Kidney epithelial cell (primary cell): ENCODE measurements at regions not wholly inside any gene's neighbourhood (a gene's known extent, or its start where the extent isn't known, plus 50 kb on each side); places are given as distances from the start of the nearest gene placed in this dataset.

Source experiments
- DNase-seq: peaks from one replicate; pipeline ENCODE4 v3.0.0-alpha.2; 2010; ENCODE audit warnings: low read depth
- H3K27me3 ChIP-seq: 2 replicates; pipeline ENCODE4 v1.6.0; 2011; ENCODE audit warnings: low read length; ENCODE audit not compliant: control insufficient read depth, insufficient read depth
- H3K36me3 ChIP-seq: 2 replicates; pipeline ENCODE4 v1.5.1; 2011; ENCODE audit warnings: low read length; ENCODE audit not compliant: control insufficient read depth, insufficient read depth
- H3K4me3 ChIP-seq: 2 replicates; pipeline ENCODE4 v1.5.1; 2011; ENCODE audit warnings: low read depth, mild to moderate bottlenecking, control low read depth, low read length
- CTCF ChIP-seq: IDR thresholded peaks from 2 replicates; pipeline ENCODE4 v1.5.1; 2011; ENCODE audit warnings: mild to moderate bottlenecking, moderate library complexity, low read length, control low read depth, inconsistent platforms; ENCODE audit not compliant: insufficient read depth, poor library complexity, severe bottlenecking

DNA sequence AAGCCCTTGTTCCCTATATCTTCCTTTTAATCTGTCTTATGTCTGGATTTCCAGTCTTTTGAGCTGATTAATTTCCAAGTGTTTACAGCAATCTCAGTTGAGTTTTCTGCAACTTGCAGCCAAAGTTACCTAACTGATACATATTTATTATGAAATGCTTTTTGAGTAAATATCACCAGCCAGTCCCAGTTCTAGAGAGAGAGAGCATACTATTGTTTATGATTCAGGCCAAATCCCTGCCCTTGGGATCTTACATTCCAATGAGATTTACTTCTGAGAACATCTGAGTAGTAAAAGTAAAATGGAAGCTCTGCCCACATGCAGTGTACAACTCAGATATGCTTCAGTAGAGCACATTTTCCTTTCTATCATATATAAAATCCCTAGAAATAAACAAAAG, 661.7 kb downstream of the KCTD16 start:
- Histone ChIP-seq H3K4me3 (no peak overlapping the region), H3K27me3 (no peaks in the 10 kb centered on the region), H3K36me3 (no peaks in the 10 kb centered on the region)
- no peak for TF ChIP-seq CTCF
- DNase-seq, result no peak

- no peak overlapping the region for H3K4me3 ChIP-seq
- DNase-seq, result no peak
- no peak for TF ChIP-seq CTCF
- no peaks in the 10 kb centered on the region for H3K36me3 ChIP-seq
- no peaks in the 10 kb centered on the region for H3K27me3 ChIP-seq
Observed at GRCh38 chr5:144831650-144832049, 661.0 kb downstream of the KCTD16 start.

- Histone ChIP-seq H3K36me3 (no peaks in the 10 kb centered on the region), H3K4me3 (no peak overlapping the region), H3K27me3 (no peaks in the 10 kb centered on the region)
- DNase-seq, result no peak
- TF ChIP-seq CTCF, result no peak
Observed at GRCh38 chr5:144822503-144822902, 651.8 kb downstream of the KCTD16 start.

DNA sequence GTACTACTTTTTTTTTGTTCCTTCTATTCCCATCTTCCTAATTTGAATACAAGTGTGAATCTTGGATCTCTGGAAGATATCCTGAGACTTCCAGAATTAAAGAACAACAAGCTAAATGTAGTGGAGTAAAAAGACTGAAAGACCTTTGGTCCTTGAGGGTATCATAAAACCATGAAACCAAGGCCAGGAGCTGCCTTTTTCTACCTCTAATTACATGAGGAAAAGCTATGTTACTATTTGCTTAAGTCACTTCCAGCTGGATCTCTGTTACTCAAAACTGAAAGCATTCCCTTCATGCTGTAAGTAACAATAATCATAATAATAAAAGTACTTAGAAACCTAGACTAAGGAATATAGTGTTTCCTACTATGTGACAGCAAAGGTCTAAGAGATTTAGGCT, 649.6 kb downstream of the KCTD16 start:
- no peak for DNase-seq
- Histone ChIP-seq H3K36me3 (no peaks in the 10 kb centered on the region), H3K27me3 (no peaks in the 10 kb centered on the region), H3K4me3 (no peak overlapping the region)
- TF ChIP-seq CTCF, result no peak

GRCh38 chr5:144815131-144815530, 644.5 kb downstream of the KCTD16 start:
- no peak for TF ChIP-seq CTCF
- DNase-seq, result no peak

GRCh38 chr5:144812763-144813162, 642.1 kb downstream of the KCTD16 start:
- Histone ChIP-seq H3K27me3 (no peaks in the 10 kb centered on the region), H3K4me3 (no peak overlapping the region), H3K36me3 (no peaks in the 10 kb centered on the region)
- no peak for TF ChIP-seq CTCF
- DNase-seq, result no peak

More at GRCh38 chr5:144815131-144815530, 644.5 kb downstream of the KCTD16 start:
- H3K27me3 ChIP-seq, result no peaks in the 10 kb centered on the region
- H3K4me3 ChIP-seq, result no peak overlapping the region
- H3K36me3 ChIP-seq, result no peaks in the 10 kb centered on the region
